Kidney (tissue), 13 donors: ENCODE measurements at regions not wholly inside any gene's neighbourhood (a gene's known extent, or its start where the extent isn't known, plus 50 kb on each side); places are given as distances from the start of the nearest gene placed in this dataset.
"Not testable (repeated sequence)": the region's sequence is repeated elsewhere in the genome, so short reads cannot be mapped to it uniquely, and the experiment has no call there.

Experiments
- DNase-seq, 5 donors: peaks; one replicate each; pipeline ENCODE4 v3.0.0-alpha.2; 2013 to 2020
- FAIRE-seq: peaks from 2 replicates; lab custom pipeline; 2012; peaks lifted over from hg19 to GRCh38; lab: Jason Lieb, UNC
- H3K27ac ChIP-seq, 2 donors: one replicate each; pipeline ENCODE4 v1.7.0; 2013; ENCODE audit warnings: low read depth in 2 of 2, low read length in 2 of 2, inconsistent platforms in 1 of 2
- H3K27me3 ChIP-seq: one replicate; pipeline ENCODE4 v1.7.1; 2013; ENCODE audit warnings: low read length, inconsistent platforms; ENCODE audit not compliant: control insufficient read depth, insufficient read depth
- H3K36me3 ChIP-seq, 3 donors: one replicate each; pipeline versions ENCODE4 v1.7.0 to v1.7.1; 2013; ENCODE audit warnings: low read length in 3 of 3, control low read depth in 1 of 3, inconsistent platforms in 1 of 3; ENCODE audit not compliant: insufficient read depth in 3 of 3, control insufficient read depth in 2 of 3
- H3K4me1 ChIP-seq, 3 donors: one replicate each; pipeline versions ENCODE4 v1.7.0 to v1.7.1; 2013; ENCODE audit warnings: low read length in 3 of 3, inconsistent platforms in 1 of 3, low read depth in 1 of 3; ENCODE audit not compliant: control insufficient read depth in 2 of 3, insufficient read depth in 2 of 3
- H3K4me3 ChIP-seq, 3 donors: one replicate each; pipeline versions ENCODE4 v1.7.0 to v1.8.1; 2013; ENCODE audit warnings: low read length in 3 of 3, control low read depth in 1 of 3, inconsistent platforms in 1 of 3
- H3K9ac ChIP-seq, 3 donors: one replicate each; pipeline versions ENCODE4 v1.7.0 to v1.7.1; 2013; ENCODE audit warnings: low read length in 3 of 3, control low read depth in 1 of 3, inconsistent platforms in 1 of 3
- H3K9me3 ChIP-seq, 3 donors: one replicate each; pipeline versions ENCODE4 v1.7.0 to v1.7.1; 2013; ENCODE audit warnings: low read length in 3 of 3, control low read depth in 1 of 3, inconsistent platforms in 1 of 3; ENCODE audit not compliant: control insufficient read depth in 2 of 3, insufficient read depth in 1 of 3
- intact Hi-C: fragments of 100-400 bp; cut with DNase I; formaldehyde crosslinking; loops from one replicate; pipeline ENCODE4 v1.11.1; 2022
- TF ChIP-seq, protein P1 (sequence below): IDR thresholded peaks from 3 replicates; pipeline ENCODE4 v1.5.1; 2012; ENCODE audit warnings: mild to moderate bottlenecking, moderate library complexity, borderline replicate concordance; ENCODE audit not compliant: insufficient read depth; ENCODE audit errors: extremely low read depth
- donor health status: control.
- donor health status: control.
- donor health status: control.
- donor health status: control.
- donor health status: control.
- donor health status: DM: yes; HTN: yes; CAD: no.
- donor health status: Normal renal cell carcinoma (clear cell type).

DNA sequence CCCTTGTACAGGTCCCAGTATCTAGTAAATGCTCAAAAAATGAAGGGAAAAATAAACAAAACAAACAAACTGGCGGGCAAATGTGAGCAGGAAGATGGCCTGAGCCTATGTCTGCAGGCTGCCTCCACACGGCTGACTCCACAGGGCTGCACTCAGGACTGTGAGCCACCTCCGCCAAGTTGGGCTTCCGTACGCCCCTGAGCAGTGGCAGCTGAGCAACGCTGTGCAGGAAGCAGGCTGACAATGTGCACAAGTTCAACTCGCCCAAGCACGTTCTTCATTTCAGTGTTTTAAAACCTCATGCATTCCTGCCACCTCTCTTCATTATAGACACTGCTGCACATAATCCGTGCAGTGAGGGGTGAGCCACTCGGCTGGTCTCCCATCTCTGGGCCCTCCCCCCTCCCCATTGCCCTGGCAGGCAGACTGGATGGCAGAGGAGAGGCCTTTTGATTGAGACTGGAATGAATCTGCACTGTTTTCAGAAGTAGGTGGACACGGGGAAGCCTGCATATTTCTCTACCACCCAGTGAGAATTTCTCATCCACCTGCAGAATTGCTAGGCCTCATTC lies 915.3 kb downstream of the UQCRFS1 start:
- Histone ChIP-seq H3K4me1 (no peaks in the 10 kb centered on the region), H3K36me3 (no peaks in the 10 kb centered on the region), H3K27me3 (no peaks in the 10 kb centered on the region), H3K27ac (no peak overlapping the region), H3K9ac (no peak overlapping the region), H3K9me3 (no peaks in the 10 kb centered on the region), H3K4me3 (no peak overlapping the region)
- intact Hi-C loops: no loop called here
- FAIRE-seq: no peak
- TF ChIP-seq, protein P1, sequence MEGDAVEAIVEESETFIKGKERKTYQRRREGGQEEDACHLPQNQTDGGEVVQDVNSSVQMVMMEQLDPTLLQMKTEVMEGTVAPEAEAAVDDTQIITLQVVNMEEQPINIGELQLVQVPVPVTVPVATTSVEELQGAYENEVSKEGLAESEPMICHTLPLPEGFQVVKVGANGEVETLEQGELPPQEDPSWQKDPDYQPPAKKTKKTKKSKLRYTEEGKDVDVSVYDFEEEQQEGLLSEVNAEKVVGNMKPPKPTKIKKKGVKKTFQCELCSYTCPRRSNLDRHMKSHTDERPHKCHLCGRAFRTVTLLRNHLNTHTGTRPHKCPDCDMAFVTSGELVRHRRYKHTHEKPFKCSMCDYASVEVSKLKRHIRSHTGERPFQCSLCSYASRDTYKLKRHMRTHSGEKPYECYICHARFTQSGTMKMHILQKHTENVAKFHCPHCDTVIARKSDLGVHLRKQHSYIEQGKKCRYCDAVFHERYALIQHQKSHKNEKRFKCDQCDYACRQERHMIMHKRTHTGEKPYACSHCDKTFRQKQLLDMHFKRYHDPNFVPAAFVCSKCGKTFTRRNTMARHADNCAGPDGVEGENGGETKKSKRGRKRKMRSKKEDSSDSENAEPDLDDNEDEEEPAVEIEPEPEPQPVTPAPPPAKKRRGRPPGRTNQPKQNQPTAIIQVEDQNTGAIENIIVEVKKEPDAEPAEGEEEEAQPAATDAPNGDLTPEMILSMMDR: no peak
- DNase-seq: no peak

DNA sequence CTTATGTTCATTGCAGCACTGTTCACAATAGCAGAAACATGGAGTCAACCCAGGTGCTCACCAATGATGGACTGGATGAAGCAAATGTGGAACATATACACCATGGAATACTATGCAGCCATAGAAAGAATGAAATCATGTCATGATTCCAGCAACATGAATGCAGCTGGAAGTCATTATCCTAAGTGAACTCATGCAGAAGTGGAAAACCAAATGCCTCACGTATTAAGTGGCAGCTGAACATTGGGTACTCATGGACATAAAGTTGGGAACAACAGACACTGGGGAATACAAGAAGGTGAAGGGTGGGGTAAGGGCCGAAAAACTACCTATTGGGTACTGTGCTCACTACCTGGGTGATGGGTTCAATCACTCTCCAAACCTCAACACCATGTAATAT lies 915.9 kb downstream of the UQCRFS1 start:
- DNase-seq (no peak), FAIRE-seq (no peak)
- Histone ChIP-seq H3K4me1 (no peaks in the 10 kb centered on the region), H3K9ac (no peak overlapping the region), H3K4me3 (no peak overlapping the region), H3K27me3 (no peaks in the 10 kb centered on the region), H3K27ac (no peak overlapping the region), H3K9me3 (no peaks in the 10 kb centered on the region), H3K36me3 (no peaks in the 10 kb centered on the region)
- TF ChIP-seq, protein P1: no peak
- intact Hi-C loops: no loop called here

DNA sequence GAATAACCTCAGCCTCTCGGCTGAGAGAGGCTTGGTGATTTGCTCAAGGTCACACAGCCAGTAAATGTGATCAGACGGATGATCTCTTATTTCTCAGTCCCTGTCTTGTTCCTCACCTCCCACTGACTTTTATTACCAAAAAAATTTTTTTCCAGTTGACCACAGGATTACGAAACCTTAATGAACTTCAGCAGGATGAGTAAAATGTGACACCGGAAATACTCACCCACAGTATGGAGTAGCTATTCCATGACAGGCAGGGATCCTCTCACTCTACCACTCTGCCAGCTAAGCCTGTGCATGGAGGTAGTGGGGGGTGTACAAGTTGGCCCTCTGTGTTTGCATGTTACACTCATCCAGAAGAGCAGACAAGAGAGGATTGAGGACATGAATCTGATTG lies 916.4 kb downstream of the UQCRFS1 start:
- no peaks in the 10 kb centered on the region for H3K36me3 ChIP-seq
- intact Hi-C loops: no loop called here
- H3K9ac ChIP-seq: no peak overlapping the region
- H3K27me3 ChIP-seq: no peaks in the 10 kb centered on the region
- H3K4me3 ChIP-seq: no peak overlapping the region
- H3K9me3 ChIP-seq: no peaks in the 10 kb centered on the region
- H3K4me1 ChIP-seq: no peaks in the 10 kb centered on the region
- DNase-seq: no peak
- TF ChIP-seq, protein P1: no peak
- FAIRE-seq: no peak
- H3K27ac ChIP-seq: no peak overlapping the region

DNA sequence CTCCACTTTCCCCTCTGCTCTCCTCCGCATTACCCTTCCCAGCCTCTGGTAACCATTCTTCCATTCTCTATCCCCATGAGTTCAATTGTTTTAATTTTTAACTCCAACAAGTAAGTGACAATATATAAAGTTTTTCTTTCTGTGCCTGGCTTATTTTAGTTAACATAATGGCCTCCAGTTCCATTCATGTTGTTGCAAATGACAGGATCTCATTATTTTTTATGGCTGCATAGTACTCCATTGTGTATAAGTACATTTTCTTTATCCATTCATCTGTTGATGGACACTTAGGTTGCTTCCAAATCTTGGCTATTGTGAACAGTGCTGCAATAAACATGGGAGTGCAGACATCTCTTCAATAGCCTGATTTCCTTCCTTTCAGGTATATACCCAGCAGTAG lies 918.0 kb downstream of the UQCRFS1 start:
- H3K9ac ChIP-seq, H3K36me3 ChIP-seq, intact Hi-C loops, H3K9me3 ChIP-seq, H3K4me1 ChIP-seq, H3K27ac ChIP-seq, FAIRE-seq, H3K4me3 ChIP-seq, DNase-seq, H3K27me3 ChIP-seq: not testable (repeated sequence)
